Glutamatergic neuron (in vitro differentiated cells): ENCODE measurements at regions not wholly inside any gene's neighbourhood (a gene's known extent, or its start where the extent isn't known, plus 50 kb on each side); places are given as distances from the start of the nearest gene placed in this dataset.
A peak's percentile ranks its signal among the peaks of the same experiment; 100 is the strongest.

ENCODE experiments used
- DNase-seq: peaks from one replicate; pipeline ENCODE4 v3.0.0; 2022
- H3K27ac Mint-ChIP-seq: one replicate; pipeline ENCODE4 v1.8.0; 2020; ENCODE audit warnings: mild to moderate bottlenecking, mixed read lengths, inconsistent platforms; ENCODE audit not compliant: unreplicated experiment
- H3K27me3 Mint-ChIP-seq: one replicate; pipeline ENCODE4 v1.8.0; 2020; ENCODE audit warnings: mild to moderate bottlenecking, moderate library complexity, mixed read lengths, inconsistent platforms; ENCODE audit not compliant: unreplicated experiment
- H3K36me3 Mint-ChIP-seq: one replicate; pipeline ENCODE4 v1.8.0; 2020; ENCODE audit warnings: mild to moderate bottlenecking, mixed read lengths, inconsistent platforms; ENCODE audit not compliant: unreplicated experiment
- H3K4me1 Mint-ChIP-seq: one replicate; pipeline ENCODE4 v1.8.0; 2020; ENCODE audit warnings: mild to moderate bottlenecking, low read depth, mixed read lengths, inconsistent platforms; ENCODE audit not compliant: unreplicated experiment
- H3K4me3 Mint-ChIP-seq: one replicate; pipeline ENCODE4 v1.8.0; 2020; ENCODE audit warnings: mild to moderate bottlenecking, mixed read lengths, inconsistent platforms; ENCODE audit not compliant: unreplicated experiment
- H3K9me3 Mint-ChIP-seq: one replicate; pipeline ENCODE4 v1.8.0; 2020; ENCODE audit warnings: mild to moderate bottlenecking, moderate library complexity, mixed read lengths, inconsistent platforms; ENCODE audit not compliant: unreplicated experiment
- CTCF ChIP-seq: fragments of 200-600 bp; sonication (generic); IDR thresholded peaks from one replicate; pipeline ENCODE4 v1.5.0; 2021; ENCODE audit not compliant: partially characterized antibody, unreplicated experiment

- no peak overlapping the region for H3K4me3 Mint-ChIP-seq
- no peak for TF ChIP-seq CTCF
- H3K4me1 Mint-ChIP-seq = peaks cover 5% of the 10 kb centered on the region
- H3K9me3 Mint-ChIP-seq = peaks cover 5% of the 10 kb centered on the region
- H3K36me3 Mint-ChIP-seq = peaks cover 6% of the 10 kb centered on the region
- H3K27me3 Mint-ChIP-seq = peaks cover 11% of the 10 kb centered on the region
- H3K27ac Mint-ChIP-seq = no peak overlapping the region
- DNase-seq = no peak
Observed at GRCh38 chr2:43157506-43158246, 68.7 kb downstream of the ZFP36L2 start.

GRCh38 chr2:43155851-43156411 lies 70.5 kb downstream of the ZFP36L2 start:
- Mint-ChIP-seq H3K36me3 (peaks cover 6% of the 10 kb centered on the region), H3K27me3 (peaks cover 11% of the 10 kb centered on the region), H3K9me3 (peaks cover 5% of the 10 kb centered on the region), H3K4me1 (peaks cover 5% of the 10 kb centered on the region), H3K4me3 (no peak overlapping the region), H3K27ac (no peak overlapping the region)
- TF ChIP-seq CTCF = no peak
- no peak for DNase-seq

- peaks cover 6% of the 10 kb centered on the region for H3K36me3 Mint-ChIP-seq
- no peak for TF ChIP-seq CTCF
- peak overlapping the region; percentile 7 for H3K27ac Mint-ChIP-seq
- peaks cover 5% of the 10 kb centered on the region for H3K4me1 Mint-ChIP-seq
- H3K9me3 Mint-ChIP-seq = peaks cover 5% of the 10 kb centered on the region
- no peak for DNase-seq
- H3K4me3 Mint-ChIP-seq = no peak overlapping the region
- H3K27me3 Mint-ChIP-seq = peaks cover 10% of the 10 kb centered on the region
Observed at GRCh38 chr2:43154685-43155084, 71.7 kb downstream of the ZFP36L2 start.

- peaks cover 6% of the 10 kb centered on the region for H3K36me3 Mint-ChIP-seq
- no peak for DNase-seq
- no peak for TF ChIP-seq CTCF
- no peak overlapping the region for H3K4me3 Mint-ChIP-seq
- H3K9me3 Mint-ChIP-seq = peaks cover 7% of the 10 kb centered on the region
- peaks cover 5% of the 10 kb centered on the region for H3K4me1 Mint-ChIP-seq
- peaks cover 10% of the 10 kb centered on the region for H3K27me3 Mint-ChIP-seq
- no peak overlapping the region for H3K27ac Mint-ChIP-seq
Observed at GRCh38 chr2:43152741-43153647, 73.4 kb downstream of the ZFP36L2 start.

- TF ChIP-seq CTCF = no peak
- H3K4me3 Mint-ChIP-seq = no peak overlapping the region
- no peak overlapping the region for H3K27ac Mint-ChIP-seq
- H3K9me3 Mint-ChIP-seq = peaks cover 7% of the 10 kb centered on the region
- no peak for DNase-seq
- peaks cover 5% of the 10 kb centered on the region for H3K4me1 Mint-ChIP-seq
- H3K27me3 Mint-ChIP-seq = peaks cover 10% of the 10 kb centered on the region
- peaks cover 6% of the 10 kb centered on the region for H3K36me3 Mint-ChIP-seq
Observed at GRCh38 chr2:43152186-43152585, 74.2 kb downstream of the ZFP36L2 start.
